K562 (cell line): ENCODE measurements at regions not wholly inside any gene's neighbourhood (a gene's known extent, or its start where the extent isn't known, plus 50 kb on each side); places are given as distances from the start of the nearest gene placed in this dataset.

Experiments
- MGA ChIP-seq: fragments of 450-650 bp; IDR thresholded peaks from 2 replicates; pipeline ENCODE4 v1.6.1; 2016; ENCODE audit warnings: mild to moderate bottlenecking, moderate library complexity
- THRB ChIP-seq: fragments of 450-650 bp; formaldehyde crosslinking; conservative IDR thresholded peaks from 2 replicates; pipeline ENCODE4 v1.4.0; 2022; ENCODE audit warnings: mild to moderate bottlenecking, missing genetic modification characterization
- TSC22D4 ChIP-seq: fragments of 450-650 bp; IDR thresholded peaks from 2 replicates; pipeline ENCODE4 v1.6.1; 2016; ENCODE audit warnings: missing genetic modification characterization, missing biosample characterization, control low read depth

GRCh38 chr7:94778711-94779459, 123.0 kb upstream of the SGCE start (continued):
- TF ChIP-seq THRB (CRISPR knock-in tag): no peak
- TF ChIP-seq MGA: no peak
- no peak for TF ChIP-seq TSC22D4 (tag)
